ENCODE measurements at regions not wholly inside any gene's neighbourhood (a gene's known extent, or its start where the extent isn't known, plus 50 kb on each side); places are given as distances from the start of the nearest gene placed in this dataset.

DNA sequence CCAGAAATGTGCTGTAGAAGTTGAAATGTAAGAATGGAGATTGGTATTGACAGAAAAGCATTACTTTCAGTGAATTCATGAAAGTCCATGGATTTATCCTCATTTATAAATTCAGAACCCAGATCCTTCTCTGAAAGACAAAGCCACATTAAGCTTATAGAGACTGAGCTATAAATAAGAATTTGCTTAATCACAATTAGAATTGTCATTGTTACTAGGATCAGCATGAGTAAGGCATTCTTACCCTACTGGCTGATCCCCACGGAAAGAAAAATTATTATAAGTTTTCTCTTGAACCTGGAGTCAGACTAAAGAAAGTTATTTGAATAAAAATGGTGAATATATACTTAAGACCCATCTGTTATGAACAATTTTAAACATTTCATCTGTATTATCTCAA, 199.2 kb upstream of the DTNA start:
- H4K20me1 ChIP-seq (ENCODE audit: insufficient read depth, low read length) = no peaks in the 10 kb centered on the region
- no peak for TF ChIP-seq CTCF (IDR thresholded peaks at IDR 0.05; ENCODE audit: extremely low read depth, low read depth, low read length)
- H3K4me2 ChIP-seq (ENCODE audit: insufficient read depth, low read length) = no peak overlapping the region
- no peak for DNase-seq (ENCODE audit: insufficient read length, low spot score, missing footprints)
- no peak overlapping the region for H2AFZ ChIP-seq (ENCODE audit: low read length)
- no peaks in the 10 kb centered on the region for H3K4me1 ChIP-seq (ENCODE audit: insufficient read depth, low read length)
- no peaks in the 10 kb centered on the region for H3K27me3 ChIP-seq (ENCODE audit: insufficient read depth, low read length)
- no peaks in the 10 kb centered on the region for H3K36me3 ChIP-seq (ENCODE audit: insufficient read depth, low read length)
- H3K9me3 ChIP-seq (ENCODE audit: low read depth, low read length) = no peaks in the 10 kb centered on the region
- H3K79me2 ChIP-seq (ENCODE audit: insufficient read depth, low read length) = no peaks in the 10 kb centered on the region
- H3K4me3 ChIP-seq (ENCODE audit: insufficient read depth, low read length) = no peak overlapping the region
- no peak overlapping the region for H3K27ac ChIP-seq (ENCODE audit: low read depth, low read length)

- no peak for TF ChIP-seq CTCF (IDR thresholded peaks at IDR 0.05; ENCODE audit: extremely low read depth, low read depth, low read length)
- Histone ChIP-seq H3K36me3 (ENCODE audit: insufficient read depth, low read length) (no peaks in the 10 kb centered on the region), H3K4me2 (ENCODE audit: insufficient read depth, low read length) (no peak overlapping the region), H3K79me2 (ENCODE audit: insufficient read depth, low read length) (no peaks in the 10 kb centered on the region), H3K9me3 (ENCODE audit: low read depth, low read length) (no peaks in the 10 kb centered on the region), H3K27ac (ENCODE audit: low read depth, low read length) (no peak overlapping the region), H4K20me1 (ENCODE audit: insufficient read depth, low read length) (no peaks in the 10 kb centered on the region), H3K4me3 (ENCODE audit: insufficient read depth, low read length) (no peak overlapping the region), H2AFZ (ENCODE audit: low read length) (no peak overlapping the region), H3K4me1 (ENCODE audit: insufficient read depth, low read length) (no peaks in the 10 kb centered on the region), H3K27me3 (ENCODE audit: insufficient read depth, low read length) (no peaks in the 10 kb centered on the region)
- no peak for DNase-seq (ENCODE audit: insufficient read length, low spot score, missing footprints)
Observed at GRCh38 chr18:34511435-34511834, 198.7 kb upstream of the DTNA start.

DNA sequence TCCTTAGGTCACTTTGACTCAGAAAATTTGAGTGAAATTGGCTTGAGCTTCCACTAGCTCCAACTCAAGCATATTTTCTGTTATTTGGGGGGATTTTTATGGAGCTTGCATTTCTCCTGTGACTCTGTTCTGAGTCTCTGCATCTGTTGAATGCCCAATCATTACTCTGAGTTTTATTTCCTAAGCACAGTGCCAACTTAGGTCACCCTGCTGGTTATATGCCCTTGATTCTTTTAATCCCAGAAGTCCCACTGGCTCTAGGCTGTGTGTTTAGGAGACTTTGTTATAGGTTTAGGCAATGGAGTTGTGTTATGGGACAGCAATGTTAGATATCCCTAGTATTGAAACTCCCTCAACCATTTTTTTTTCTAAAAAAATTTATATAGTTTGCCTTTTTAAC, 198.2 kb upstream of the DTNA start:
- Histone ChIP-seq H4K20me1 (ENCODE audit: insufficient read depth, low read length) (no peaks in the 10 kb centered on the region), H3K4me2 (ENCODE audit: insufficient read depth, low read length) (no peak overlapping the region), H3K9me3 (ENCODE audit: low read depth, low read length) (no peaks in the 10 kb centered on the region), H3K4me1 (ENCODE audit: insufficient read depth, low read length) (no peaks in the 10 kb centered on the region), H3K36me3 (ENCODE audit: insufficient read depth, low read length) (no peaks in the 10 kb centered on the region), H3K27ac (ENCODE audit: low read depth, low read length) (no peak overlapping the region), H3K79me2 (ENCODE audit: insufficient read depth, low read length) (no peaks in the 10 kb centered on the region), H3K27me3 (ENCODE audit: insufficient read depth, low read length) (no peaks in the 10 kb centered on the region), H2AFZ (ENCODE audit: low read length) (no peak overlapping the region), H3K4me3 (ENCODE audit: insufficient read depth, low read length) (no peak overlapping the region)
- no peak for DNase-seq (ENCODE audit: insufficient read length, low spot score, missing footprints)
- no peak for TF ChIP-seq CTCF (IDR thresholded peaks at IDR 0.05; ENCODE audit: extremely low read depth, low read depth, low read length)

- Histone ChIP-seq H4K20me1 (ENCODE audit: insufficient read depth, low read length) (no peaks in the 10 kb centered on the region), H3K79me2 (ENCODE audit: insufficient read depth, low read length) (no peaks in the 10 kb centered on the region), H2AFZ (ENCODE audit: low read length) (no peak overlapping the region), H3K4me3 (ENCODE audit: insufficient read depth, low read length) (no peak overlapping the region), H3K4me2 (ENCODE audit: insufficient read depth, low read length) (no peak overlapping the region), H3K36me3 (ENCODE audit: insufficient read depth, low read length) (no peaks in the 10 kb centered on the region), H3K4me1 (ENCODE audit: insufficient read depth, low read length) (no peaks in the 10 kb centered on the region), H3K27me3 (ENCODE audit: insufficient read depth, low read length) (no peaks in the 10 kb centered on the region), H3K9me3 (ENCODE audit: low read depth, low read length) (no peaks in the 10 kb centered on the region), H3K27ac (ENCODE audit: low read depth, low read length) (no peak overlapping the region)
- no peak for TF ChIP-seq CTCF (IDR thresholded peaks at IDR 0.05; ENCODE audit: extremely low read depth, low read depth, low read length)
- DNase-seq (ENCODE audit: insufficient read length, low spot score, missing footprints) = no peak
Observed at GRCh38 chr18:34514238-34514637, 195.9 kb upstream of the DTNA start.

All from osteoblast (primary cell).